Skin epidermis (tissue), 12 donors: ENCODE measurements at regions not wholly inside any gene's neighbourhood (a gene's known extent, or its start where the extent isn't known, plus 50 kb on each side); places are given as distances from the start of the nearest gene placed in this dataset.
"Not testable (repeated sequence)": the region's sequence is repeated elsewhere in the genome, so short reads cannot be mapped to it uniquely, and the experiment has no call there.

Experiments used
- H3K27ac ChIP-seq, 21 experiments: fragments of 200-600 bp; sonication (generic) in 11 of 21; one replicate each; pipeline ENCODE4 v1.5.0; 2020; ENCODE audit warnings: mild to moderate bottlenecking in 3 of 21, inconsistent platforms in 2 of 21, moderate library complexity in 2 of 21
- H3K4me3 ChIP-seq, 7 experiments: fragments of 200-600 bp; sonication (generic) in 2 of 7; one replicate each; pipeline ENCODE4 v1.5.0; 2020; ENCODE audit warnings: inconsistent platforms in 2 of 7, mild to moderate bottlenecking in 2 of 7, moderate library complexity in 1 of 7

GRCh38 chr9:31542384-31543055, 841.9 kb upstream of the ACO1 start:
- H3K27ac ChIP-seq = no peak overlapping the region

DNA sequence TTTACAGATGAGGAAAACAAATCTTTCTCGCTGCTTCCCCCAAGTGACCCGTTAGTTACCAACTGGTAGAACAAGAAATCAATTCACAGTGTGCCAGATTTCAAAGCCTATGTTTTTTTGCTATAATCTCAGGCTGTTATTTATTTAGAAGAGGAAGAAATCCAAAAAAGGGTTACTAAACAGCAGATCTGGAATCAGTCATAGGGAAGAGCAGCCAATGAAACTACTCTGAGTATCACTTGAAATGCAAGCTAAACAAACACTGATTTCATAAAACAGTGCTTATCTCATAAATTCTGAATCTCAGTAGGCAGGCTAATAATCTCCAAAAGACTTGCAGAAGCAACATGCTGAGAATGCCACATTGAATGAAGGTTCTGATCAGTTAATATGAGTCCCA, 829.5 kb upstream of the ACO1 start:
- H3K27ac ChIP-seq = no peak overlapping the region
- H3K4me3 ChIP-seq = no peak overlapping the region

More at GRCh38 chr9:31542384-31543055, 841.9 kb upstream of the ACO1 start:
- no peak overlapping the region for H3K4me3 ChIP-seq

GRCh38 chr9:31556667-31557463, 827.6 kb upstream of the ACO1 start:
- Histone ChIP-seq H3K27ac (no peak overlapping the region), H3K4me3 (no peak overlapping the region)

GRCh38 chr9:31572190-31572589, 812.3 kb upstream of the ACO1 start:
- not testable (repeated sequence) for H3K4me3 ChIP-seq, H3K27ac ChIP-seq

DNA sequence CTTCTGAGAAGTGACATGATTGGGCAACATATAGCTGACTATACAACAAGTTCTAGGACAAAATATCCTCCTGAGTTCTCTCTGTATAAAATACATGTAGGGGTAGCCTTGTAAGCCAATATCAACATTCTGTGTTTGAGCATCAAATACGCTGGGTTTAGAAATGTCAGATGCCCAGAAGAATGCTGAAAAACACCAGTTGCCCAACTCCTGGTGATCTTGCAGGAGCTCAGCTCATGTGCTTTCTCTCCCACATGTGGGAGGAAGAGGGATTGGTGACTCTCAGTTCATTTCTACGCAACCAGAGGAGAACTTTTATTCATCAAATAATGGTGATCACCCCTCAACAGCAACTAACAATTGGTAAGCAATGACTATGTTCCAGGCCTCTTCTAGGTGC, 810.9 kb upstream of the ACO1 start:
- H3K27ac ChIP-seq = no peak overlapping the region
- no peak overlapping the region for H3K4me3 ChIP-seq

DNA sequence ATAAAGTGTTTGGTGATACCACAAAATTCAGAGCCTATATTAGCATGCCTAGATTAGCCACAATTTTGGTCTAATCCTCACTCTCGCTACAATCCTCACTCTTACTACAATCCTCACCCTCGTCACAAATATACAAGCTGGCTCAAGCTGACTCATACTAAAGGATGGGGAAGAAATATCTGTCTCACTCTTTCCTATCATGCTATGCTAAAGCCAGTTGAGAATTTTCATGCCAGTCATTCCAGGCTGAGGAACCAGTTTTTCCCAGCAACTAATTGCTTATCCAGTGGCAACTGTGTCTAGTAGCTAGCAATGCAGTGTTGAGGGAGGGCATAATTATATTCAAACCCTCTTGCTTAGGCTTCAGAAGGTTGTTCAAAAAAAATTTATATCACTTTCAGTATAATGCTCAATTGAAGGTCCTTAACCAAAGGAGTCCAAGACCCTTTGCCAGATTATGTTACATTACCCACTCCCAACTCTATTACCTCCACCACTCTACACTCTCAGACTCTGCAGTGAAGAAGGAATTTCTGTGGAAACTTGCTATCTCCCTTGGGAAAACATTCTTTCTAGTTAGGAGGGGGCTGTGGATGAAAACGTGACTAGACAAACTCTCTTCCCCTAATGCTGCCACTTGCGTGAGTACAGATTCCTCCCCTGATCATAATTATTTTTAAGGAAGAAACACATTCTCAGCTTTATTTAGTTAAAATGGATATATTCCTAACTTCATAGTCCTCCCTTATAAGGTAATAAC, 810.3 kb upstream of the ACO1 start:
- no peak overlapping the region for H3K27ac ChIP-seq
- no peak overlapping the region for H3K4me3 ChIP-seq

GRCh38 chr9:31582071-31582470, 802.4 kb upstream of the ACO1 start:
- Histone ChIP-seq H3K27ac (no peak overlapping the region), H3K4me3 (no peak overlapping the region)

GRCh38 chr9:31582561-31582960, 801.9 kb upstream of the ACO1 start:
- H3K4me3 ChIP-seq = no peak overlapping the region
- H3K27ac ChIP-seq = no peak overlapping the region

GRCh38 chr9:31585158-31585557, 799.3 kb upstream of the ACO1 start:
- H3K4me3 ChIP-seq = no peak overlapping the region
- no peak overlapping the region for H3K27ac ChIP-seq

- Histone ChIP-seq H3K27ac (no peak overlapping the region), H3K4me3 (no peak overlapping the region)
These were observed 797.3 kb upstream of the ACO1 start for GRCh38 chr9:31587146-31587545.

DNA sequence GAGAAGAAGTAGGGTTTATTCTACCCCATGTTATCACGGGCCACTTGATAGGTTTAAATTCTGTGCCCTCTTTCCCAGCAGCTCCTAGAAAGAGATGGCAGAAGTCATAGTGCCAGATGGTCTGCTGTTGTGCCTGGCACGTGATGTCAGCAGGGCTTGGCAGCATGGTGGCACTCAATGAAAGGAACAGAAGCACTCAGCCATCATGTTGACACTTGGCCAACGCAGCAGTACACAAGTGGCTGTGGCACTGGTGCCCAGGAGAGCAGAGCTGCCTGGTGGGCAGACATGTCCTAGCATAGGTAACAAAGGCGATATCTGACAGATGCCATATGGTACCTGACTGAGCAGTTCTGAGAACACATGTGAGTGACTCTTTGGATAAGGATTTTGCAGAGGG, 796.4 kb upstream of the ACO1 start:
- Histone ChIP-seq H3K27ac (no peak overlapping the region), H3K4me3 (no peak overlapping the region)

DNA sequence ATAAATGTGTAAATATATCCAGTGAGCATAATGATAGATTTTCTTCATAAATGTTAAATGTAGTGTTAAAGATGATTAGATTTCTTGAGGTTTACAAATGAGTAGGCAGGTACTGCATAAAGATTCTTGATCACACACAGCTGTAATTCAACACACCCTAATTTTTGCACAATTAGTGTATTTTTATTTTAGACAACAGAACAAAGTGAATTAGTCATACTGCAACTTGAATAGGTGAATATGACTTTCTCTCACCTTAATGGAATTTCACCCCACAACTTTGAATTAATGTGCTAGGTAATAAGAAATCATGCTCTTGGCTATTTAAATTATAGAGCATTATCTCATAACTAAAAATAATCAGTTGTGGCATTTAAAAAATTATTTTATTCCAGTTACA, 795.7 kb upstream of the ACO1 start:
- H3K27ac ChIP-seq = no peak overlapping the region
- H3K4me3 ChIP-seq = no peak overlapping the region

- no peak overlapping the region for H3K4me3 ChIP-seq
- no peak overlapping the region for H3K27ac ChIP-seq
These were observed 794.4 kb upstream of the ACO1 start for GRCh38 chr9:31590091-31590490.

DNA sequence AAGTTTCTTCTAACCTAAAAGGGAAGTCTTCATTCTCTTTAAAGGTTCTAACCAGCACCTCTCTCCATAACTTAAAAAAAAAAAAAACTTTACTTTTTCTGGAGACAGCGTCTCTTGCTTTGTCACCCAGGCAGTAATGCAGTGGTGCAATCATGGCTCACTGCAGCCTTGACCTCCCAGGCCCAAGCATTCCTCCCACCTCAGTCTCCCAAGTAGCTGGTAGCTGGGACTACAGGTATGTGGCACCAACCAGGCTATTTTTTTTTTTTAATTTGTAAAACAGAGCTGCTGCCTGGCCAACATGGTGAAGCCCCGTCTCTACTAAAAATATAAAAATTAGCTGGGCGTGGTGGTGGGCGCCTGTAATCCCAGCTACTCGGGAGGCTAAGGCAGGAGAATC, 787.4 kb upstream of the ACO1 start:
- H3K4me3 ChIP-seq, H3K27ac ChIP-seq: not testable (repeated sequence)

- no peak overlapping the region for H3K4me3 ChIP-seq
- H3K27ac ChIP-seq = no peak overlapping the region
These were observed 786.5 kb upstream of the ACO1 start for GRCh38 chr9:31597977-31598376.

DNA sequence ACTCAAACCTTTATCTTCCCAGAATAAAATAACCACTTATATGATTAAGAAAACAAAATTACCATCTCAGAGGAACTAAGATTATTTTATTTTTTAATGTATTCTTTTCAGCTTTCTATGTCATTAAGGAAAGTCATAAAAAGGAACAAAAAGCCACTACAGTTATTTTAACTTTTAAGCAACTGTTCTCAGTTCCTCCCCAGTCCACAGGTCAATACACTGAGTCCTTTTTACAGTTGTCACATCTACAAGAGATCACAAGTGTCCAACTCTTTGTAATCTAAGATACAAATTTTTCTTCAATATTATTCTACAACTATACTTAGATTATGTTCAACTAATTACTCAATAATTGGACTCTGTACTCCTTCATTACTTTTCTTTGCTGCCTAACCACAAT, 782.8 kb upstream of the ACO1 start:
- Histone ChIP-seq H3K27ac (no peak overlapping the region), H3K4me3 (no peak overlapping the region)

DNA sequence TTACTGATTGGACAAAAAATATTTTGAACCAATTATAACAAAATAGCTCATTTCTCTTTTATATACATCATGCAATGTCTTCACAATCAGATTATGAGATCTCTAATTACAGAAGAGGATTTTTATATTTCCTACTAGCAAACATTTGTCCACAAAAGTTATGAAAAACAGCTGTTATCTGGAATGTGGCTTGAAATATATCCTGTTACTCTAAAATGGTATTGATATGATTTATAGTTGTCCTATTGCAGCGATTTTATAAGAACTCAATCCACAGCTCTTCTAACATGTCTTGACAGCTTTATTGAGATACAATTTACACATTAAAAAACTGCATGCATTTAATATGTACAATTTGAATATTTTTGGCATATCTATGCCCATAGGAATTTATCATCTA, 779.9 kb upstream of the ACO1 start:
- Histone ChIP-seq H3K27ac (no peak overlapping the region), H3K4me3 (no peak overlapping the region)

- no peak overlapping the region for H3K4me3 ChIP-seq
- H3K27ac ChIP-seq = no peak overlapping the region
These were observed 779.3 kb upstream of the ACO1 start for GRCh38 chr9:31605164-31605563.

- no peak overlapping the region for H3K27ac ChIP-seq
These were observed 777.8 kb upstream of the ACO1 start for GRCh38 chr9:31606678-31607077.

DNA sequence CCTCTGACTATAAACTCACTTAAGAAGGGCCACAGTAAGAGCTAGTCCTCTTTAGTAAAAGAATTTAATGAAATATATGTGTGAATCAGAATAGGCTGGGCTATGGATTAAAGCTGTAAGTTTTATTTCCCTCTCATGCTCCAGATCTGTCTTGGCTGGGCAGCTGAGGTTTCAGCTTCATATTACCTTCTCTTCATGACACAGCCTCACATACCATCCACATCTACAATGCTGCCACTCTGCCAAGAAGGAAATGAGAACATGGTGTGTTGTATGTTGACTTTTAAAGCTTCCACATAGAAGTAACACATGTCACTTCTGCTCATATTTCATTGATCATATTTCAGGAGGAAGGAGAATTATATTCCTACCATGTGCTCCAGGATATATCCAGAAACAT, 776.0 kb upstream of the ACO1 start:
- no peak overlapping the region for H3K4me3 ChIP-seq
- no peak overlapping the region for H3K27ac ChIP-seq

More at GRCh38 chr9:31606678-31607077, 777.8 kb upstream of the ACO1 start:
- H3K4me3 ChIP-seq = no peak overlapping the region

GRCh38 chr9:31608881-31609280, 775.6 kb upstream of the ACO1 start:
- no peak overlapping the region for H3K27ac ChIP-seq
- no peak overlapping the region for H3K4me3 ChIP-seq
